ENCODE measurements at regions not wholly inside any gene's neighbourhood (a gene's known extent, or its start where the extent isn't known, plus 50 kb on each side); places are given as distances from the start of the nearest gene placed in this dataset.
"Not testable (repeated sequence)": the region's sequence is repeated elsewhere in the genome, so short reads cannot be mapped to it uniquely, and the experiment has no call there.

DNA sequence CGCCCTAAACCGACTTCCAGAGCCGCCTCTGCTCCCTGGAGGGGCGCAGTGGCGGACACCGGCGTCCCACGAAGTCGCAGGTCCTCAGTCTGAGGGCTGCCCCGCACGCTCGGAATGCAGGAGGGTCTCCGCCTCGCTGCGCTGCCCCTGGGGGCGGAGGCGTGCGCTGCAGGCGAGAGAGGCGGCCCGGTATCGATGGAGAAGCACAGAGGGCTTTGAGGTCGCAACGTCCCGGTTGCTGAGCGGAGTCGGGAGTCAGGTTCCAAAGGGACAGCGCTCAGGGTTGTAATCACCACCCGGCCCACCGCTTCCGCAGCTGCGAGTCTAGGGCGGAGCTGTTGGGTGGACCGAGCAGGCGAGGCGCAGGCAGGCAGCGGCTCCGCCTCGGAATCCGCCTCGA, 131.0 kb downstream of the POTEM start:
- not testable (repeated sequence) for H3K36me3 Mint-ChIP-seq, H3K4me3 Mint-ChIP-seq, H3K27me3 Mint-ChIP-seq, H3K27ac Mint-ChIP-seq, ATAC-seq, H3K4me1 Mint-ChIP-seq, H3K9me3 Mint-ChIP-seq

DNA sequence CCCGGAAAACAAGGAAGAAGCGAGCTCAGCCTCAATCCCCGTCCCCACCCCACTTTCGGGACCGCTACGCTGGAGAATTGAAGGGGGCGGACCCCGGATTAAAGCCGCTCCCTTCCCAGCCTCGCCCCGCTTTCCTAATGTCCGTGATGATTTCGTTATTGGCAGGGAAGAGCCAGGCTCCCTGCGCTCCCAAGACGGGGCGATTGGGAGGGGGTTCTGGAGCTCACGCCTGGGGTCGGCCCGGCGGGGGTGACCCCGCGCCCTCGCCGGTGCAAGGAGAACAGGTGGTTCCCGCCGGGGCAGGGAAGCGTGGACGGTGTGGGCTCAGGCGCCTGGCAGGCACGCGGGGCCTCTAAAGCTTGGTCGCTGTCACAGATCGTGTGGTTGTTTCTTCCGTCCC, 131.5 kb downstream of the POTEM start:
- not testable (repeated sequence) for H3K4me3 Mint-ChIP-seq, H3K36me3 Mint-ChIP-seq, H3K9me3 Mint-ChIP-seq, H3K27ac Mint-ChIP-seq, H3K4me1 Mint-ChIP-seq, H3K27me3 Mint-ChIP-seq
- peak; percentile 56 for ATAC-seq

DNA sequence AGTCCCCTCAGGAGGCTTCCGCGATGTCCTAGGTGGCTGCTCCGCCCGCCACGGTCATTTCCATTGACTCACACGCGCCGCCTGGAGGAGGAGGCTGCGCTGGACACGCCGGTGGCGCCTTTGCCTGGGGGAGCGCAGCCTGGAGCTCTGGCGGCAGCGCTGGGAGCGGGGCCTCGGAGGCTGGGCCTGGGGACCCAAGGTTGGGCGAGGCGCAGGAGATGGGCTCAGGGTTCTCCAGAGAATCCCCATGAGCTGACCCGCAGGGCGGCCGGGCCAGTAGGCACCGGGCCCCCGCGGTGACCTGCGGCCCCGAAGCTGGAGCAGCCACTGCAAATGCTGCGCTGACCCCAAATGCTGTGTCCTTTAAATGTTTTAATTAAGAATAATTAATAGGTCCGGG, 132.1 kb downstream of the POTEM start:
- H3K9me3 Mint-ChIP-seq, H3K27me3 Mint-ChIP-seq, H3K27ac Mint-ChIP-seq, H3K4me1 Mint-ChIP-seq, H3K36me3 Mint-ChIP-seq, H3K4me3 Mint-ChIP-seq, ATAC-seq: not testable (repeated sequence)

DNA sequence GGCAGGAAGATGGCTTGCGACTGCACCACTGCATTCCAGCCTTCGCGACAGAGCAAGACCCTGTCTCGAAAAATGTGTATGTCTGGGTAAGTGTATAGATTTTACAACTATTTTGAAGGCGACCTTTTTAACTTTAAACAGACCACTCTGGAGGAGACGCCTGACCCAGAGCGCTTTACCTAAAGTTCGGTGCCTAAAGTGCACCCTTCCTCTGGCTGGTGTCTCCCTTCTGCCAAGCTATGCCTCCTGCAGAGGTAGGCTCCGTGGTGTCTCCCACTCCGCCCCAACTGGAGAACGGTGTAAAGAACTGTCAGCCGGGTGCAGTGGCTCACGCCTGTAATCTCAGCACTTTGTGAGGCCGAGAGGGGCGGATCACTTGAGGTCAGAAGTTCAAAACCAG, 132.7 kb downstream of the POTEM start:
- H3K27ac Mint-ChIP-seq, ATAC-seq, H3K9me3 Mint-ChIP-seq, H3K27me3 Mint-ChIP-seq, H3K36me3 Mint-ChIP-seq, H3K4me3 Mint-ChIP-seq, H3K4me1 Mint-ChIP-seq: not testable (repeated sequence)

DNA sequence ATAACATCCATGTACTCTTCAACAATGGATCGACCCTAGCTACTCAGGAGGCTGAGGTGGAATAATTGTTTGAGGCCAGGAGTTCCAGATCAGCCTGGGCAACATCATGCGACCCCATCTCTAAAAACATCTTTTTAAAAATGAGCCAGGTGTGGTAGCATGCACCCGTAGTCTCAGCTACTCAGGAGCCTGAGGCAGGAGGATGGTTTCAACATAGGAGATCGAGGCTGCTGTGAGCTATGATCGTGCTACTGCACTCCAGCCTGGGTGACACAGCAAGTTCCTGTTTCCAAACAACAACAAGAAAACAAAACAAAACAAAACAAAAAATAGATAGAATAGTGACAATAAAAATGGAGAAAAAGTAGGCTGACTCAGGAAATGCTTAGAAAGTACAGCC, 138.3 kb downstream of the POTEM start:
- not testable (repeated sequence) for H3K4me1 Mint-ChIP-seq, H3K9me3 Mint-ChIP-seq, H3K27ac Mint-ChIP-seq, H3K4me3 Mint-ChIP-seq, H3K27me3 Mint-ChIP-seq, H3K36me3 Mint-ChIP-seq, ATAC-seq

GRCh38 chr14:19109887-19110286, 142.7 kb downstream of the POTEM start:
- H3K36me3 Mint-ChIP-seq, H3K9me3 Mint-ChIP-seq, ATAC-seq, H3K27ac Mint-ChIP-seq, H3K4me1 Mint-ChIP-seq, H3K4me3 Mint-ChIP-seq, H3K27me3 Mint-ChIP-seq: not testable (repeated sequence)

DNA sequence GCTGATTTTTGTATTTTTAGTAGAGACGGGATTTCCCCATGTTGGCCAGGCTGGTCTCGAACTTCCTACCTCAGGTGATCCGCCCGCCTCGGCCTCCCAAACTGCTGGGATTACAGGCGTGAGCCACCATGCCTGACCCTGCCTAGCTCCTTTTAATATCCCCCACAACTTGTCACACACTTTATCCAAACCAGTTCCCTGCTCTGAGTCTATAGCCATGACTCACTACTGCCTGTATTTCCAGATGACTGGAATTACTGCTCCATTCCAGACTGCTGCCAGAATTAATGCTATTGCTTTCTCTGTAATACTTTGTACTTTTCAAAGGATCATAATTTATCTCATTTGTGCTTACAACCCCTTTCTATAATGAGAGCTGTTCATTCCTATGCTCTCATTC, 153.1 kb downstream of the POTEM start:
- not testable (repeated sequence) for H3K4me3 Mint-ChIP-seq, H3K27me3 Mint-ChIP-seq, H3K27ac Mint-ChIP-seq, H3K9me3 Mint-ChIP-seq, H3K4me1 Mint-ChIP-seq, H3K36me3 Mint-ChIP-seq, ATAC-seq

DNA sequence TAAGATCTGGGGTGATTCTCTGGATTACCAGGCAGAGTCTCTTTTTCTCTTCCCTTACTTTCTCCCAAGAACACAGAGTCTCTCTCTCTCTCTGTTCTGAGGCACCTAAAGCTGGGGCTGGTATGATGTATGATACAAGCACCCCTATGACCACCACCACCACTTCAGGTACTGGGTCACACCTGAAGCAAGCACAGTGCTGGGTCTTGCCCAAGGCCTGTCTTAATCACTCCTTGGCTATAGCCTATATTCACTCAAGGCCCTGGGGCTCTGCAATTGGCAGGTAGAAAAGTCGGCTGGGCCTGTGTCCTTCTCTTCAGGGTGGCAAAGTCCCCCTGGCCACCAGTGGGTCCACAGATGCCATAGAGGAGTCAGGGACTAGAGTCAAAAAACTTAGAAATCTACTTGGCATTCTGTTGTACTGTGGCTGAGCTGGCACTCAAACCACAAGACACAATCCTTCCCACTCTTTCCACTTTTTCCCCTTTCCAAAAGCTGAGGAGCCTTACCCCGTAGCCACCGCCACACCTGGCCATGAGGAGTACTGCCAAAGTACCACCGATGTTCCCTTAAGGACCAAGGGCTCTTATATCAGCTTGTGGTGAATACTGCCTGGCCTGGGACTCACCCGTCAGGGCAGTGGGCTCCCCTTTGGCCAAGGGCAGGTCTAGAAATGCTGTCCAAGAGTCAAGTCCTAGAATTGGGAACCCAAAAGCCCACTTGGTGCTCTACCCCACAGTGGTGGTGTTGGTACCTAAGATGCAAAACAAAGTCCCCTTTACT, 159.2 kb downstream of the POTEM start:
- H3K9me3 Mint-ChIP-seq, H3K36me3 Mint-ChIP-seq, ATAC-seq, H3K27me3 Mint-ChIP-seq, H3K27ac Mint-ChIP-seq, H3K4me3 Mint-ChIP-seq, H3K4me1 Mint-ChIP-seq: not testable (repeated sequence)

DNA sequence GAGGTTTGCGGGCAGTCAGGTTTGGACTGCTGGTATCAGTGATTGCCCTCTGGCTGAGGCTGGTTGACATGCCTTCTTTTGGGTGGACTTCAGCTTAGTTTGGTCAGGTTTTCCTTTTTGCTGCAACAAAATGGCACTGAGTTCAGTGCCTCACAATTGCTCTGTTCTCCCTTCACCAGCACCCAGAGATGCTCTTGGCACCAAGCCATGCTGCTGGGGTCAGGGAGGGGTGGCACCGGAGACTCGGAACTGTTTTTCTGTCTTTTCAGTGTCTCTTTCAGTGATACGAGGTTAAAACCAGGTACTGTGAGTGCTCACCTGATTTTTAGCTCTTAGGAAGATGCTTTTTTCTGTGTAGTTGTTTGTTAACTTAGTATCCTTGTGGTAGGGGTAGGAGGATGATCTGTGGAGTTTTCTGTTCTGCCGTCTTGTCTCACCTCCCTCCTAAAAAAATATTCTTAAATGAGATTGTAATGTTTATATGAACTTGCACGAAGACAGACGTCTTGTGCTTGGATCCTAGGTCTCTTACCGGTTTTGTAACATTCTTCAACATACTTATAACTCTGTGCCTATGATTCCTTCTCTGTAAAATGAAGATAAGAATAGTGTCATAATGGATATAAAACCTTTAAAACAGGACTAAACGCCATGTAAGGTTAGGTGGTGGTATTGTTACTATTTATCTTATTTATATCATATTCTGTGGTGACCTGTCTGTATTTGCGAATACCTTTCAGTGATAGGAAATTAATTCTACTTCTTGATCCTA, 160.6 kb downstream of the POTEM start:
- H3K36me3 Mint-ChIP-seq, H3K27ac Mint-ChIP-seq, H3K27me3 Mint-ChIP-seq, ATAC-seq, H3K4me3 Mint-ChIP-seq, H3K4me1 Mint-ChIP-seq, H3K9me3 Mint-ChIP-seq: not testable (repeated sequence)

GRCh38 chr14:19131553-19131952, 164.3 kb downstream of the POTEM start:
- H3K4me3 Mint-ChIP-seq, H3K36me3 Mint-ChIP-seq, H3K4me1 Mint-ChIP-seq, H3K27ac Mint-ChIP-seq, H3K9me3 Mint-ChIP-seq, H3K27me3 Mint-ChIP-seq: not testable (repeated sequence)
- peak; percentile 56 for ATAC-seq

DNA sequence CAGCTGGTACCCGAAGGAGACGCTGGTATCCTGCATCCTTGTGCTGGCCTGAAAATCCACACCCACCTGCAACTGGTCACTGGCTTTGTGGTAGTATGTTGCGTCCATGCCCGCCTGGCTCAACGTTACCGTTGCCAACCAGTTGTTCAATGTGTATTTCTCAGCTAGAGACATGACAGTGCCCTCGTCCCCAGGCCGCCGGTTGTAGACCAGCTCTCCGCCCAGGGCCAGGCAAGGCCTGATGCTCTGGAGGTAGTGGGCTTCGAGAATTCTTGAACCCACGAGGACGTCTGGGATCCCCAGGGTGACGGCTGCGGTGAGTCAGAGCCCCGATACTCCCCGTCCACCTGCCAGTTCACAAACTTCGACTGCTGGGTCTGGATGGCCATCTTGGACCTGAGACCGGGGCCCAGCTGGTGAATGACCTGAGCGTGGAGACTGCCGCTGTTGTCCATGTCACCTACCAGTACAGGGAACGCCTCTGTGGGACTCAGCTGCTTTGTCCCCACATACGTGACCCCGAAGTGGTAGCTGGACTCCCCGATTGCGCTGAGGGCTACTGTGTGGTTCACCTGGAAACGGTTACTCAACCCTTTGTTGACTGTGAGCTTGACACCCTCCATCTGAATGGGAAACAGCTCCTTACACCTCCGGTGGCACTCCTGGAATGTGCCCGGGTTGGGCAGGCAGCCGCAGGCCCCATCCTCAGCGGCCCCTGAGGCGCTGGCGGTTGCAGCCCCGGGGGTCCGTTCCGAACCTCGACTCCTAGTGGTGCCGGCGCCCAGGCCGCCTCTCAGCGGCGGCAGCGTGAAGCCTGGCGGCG, 165.0 kb downstream of the POTEM start:
- H3K4me3 Mint-ChIP-seq, H3K27ac Mint-ChIP-seq, H3K9me3 Mint-ChIP-seq, ATAC-seq, H3K4me1 Mint-ChIP-seq, H3K27me3 Mint-ChIP-seq, H3K36me3 Mint-ChIP-seq: not testable (repeated sequence)

GRCh38 chr14:19132836-19133120, 165.5 kb downstream of the POTEM start:
- not testable (repeated sequence) for H3K4me1 Mint-ChIP-seq, H3K9me3 Mint-ChIP-seq, H3K36me3 Mint-ChIP-seq, H3K27ac Mint-ChIP-seq, H3K4me3 Mint-ChIP-seq, H3K27me3 Mint-ChIP-seq, ATAC-seq

DNA sequence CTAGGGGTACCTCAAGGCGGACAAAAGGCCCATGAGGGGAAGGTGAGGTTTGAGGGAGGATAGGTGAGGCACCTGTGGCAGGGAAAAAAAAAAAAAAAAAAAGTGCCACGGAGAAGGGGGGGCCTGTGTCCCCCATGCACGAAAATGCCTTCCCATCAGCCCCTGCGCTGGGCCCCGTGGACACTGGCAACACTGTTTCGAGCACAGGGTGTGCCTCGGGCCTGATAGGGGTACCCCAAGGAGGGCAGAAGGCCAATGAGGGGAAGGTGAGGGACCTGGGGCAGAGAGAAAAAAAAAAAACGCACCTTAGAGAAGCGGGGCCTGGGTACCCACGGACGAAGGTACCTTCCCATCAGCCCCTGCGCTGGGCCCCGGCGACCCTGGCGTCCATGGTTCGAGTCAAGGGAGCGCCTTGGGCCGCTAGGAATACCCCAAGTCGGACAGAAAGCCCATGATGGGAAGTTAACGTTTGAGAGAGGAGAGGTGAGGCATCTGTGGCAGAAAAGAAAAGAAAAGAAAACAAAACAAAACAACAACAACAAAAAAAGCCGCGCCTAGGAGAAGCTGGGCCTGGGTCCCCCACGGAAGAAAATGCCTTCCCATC, 190.0 kb downstream of the POTEM start:
- H3K36me3 Mint-ChIP-seq, H3K4me3 Mint-ChIP-seq, H3K4me1 Mint-ChIP-seq, H3K27ac Mint-ChIP-seq, H3K9me3 Mint-ChIP-seq, ATAC-seq, H3K27me3 Mint-ChIP-seq: not testable (repeated sequence)

- H3K4me3 Mint-ChIP-seq, H3K36me3 Mint-ChIP-seq, H3K9me3 Mint-ChIP-seq, H3K27me3 Mint-ChIP-seq, H3K27ac Mint-ChIP-seq, ATAC-seq, H3K4me1 Mint-ChIP-seq: not testable (repeated sequence)
Observed at GRCh38 chr14:19158012-19158411, 190.8 kb downstream of the POTEM start.

- H3K4me1 Mint-ChIP-seq, H3K4me3 Mint-ChIP-seq, H3K27ac Mint-ChIP-seq, H3K9me3 Mint-ChIP-seq, H3K27me3 Mint-ChIP-seq, ATAC-seq, H3K36me3 Mint-ChIP-seq: not testable (repeated sequence)
Observed at GRCh38 chr14:19158588-19158987, 191.4 kb downstream of the POTEM start.
